Glomerular visceral epithelial cell (primary cell): ENCODE measurements at regions not wholly inside any gene's neighbourhood (a gene's known extent, or its start where the extent isn't known, plus 50 kb on each side); places are given as distances from the start of the nearest gene placed in this dataset.
"Not testable (repeated sequence)": the region's sequence is repeated elsewhere in the genome, so short reads cannot be mapped to it uniquely, and the experiment has no call there.

Experiments
- DNase-seq: peaks from one replicate; pipeline ENCODE4 v3.0.0-alpha.2; 2016; ENCODE audit errors: extremely low spot score

GRCh38 chr1:230476622-230477003 is 50.5 kb upstream of the PGBD5 start:
- DNase-seq, result no peak

GRCh38 chr1:230475856-230476621 is 49.9 kb upstream of the PGBD5 start:
- DNase-seq, result not testable (repeated sequence)
